SH-SY5Y (cell line): ENCODE measurements at regions not wholly inside any gene's neighbourhood (a gene's known extent, or its start where the extent isn't known, plus 50 kb on each side); places are given as distances from the start of the nearest gene placed in this dataset.

Experiments used
- GATA2 ChIP-seq: IDR thresholded peaks from 2 replicates; pipeline ENCODE4 v1.6.1; 2011; ENCODE audit warnings: mild to moderate bottlenecking, low read depth, low read length
- GATA3 ChIP-seq: IDR thresholded peaks from 2 replicates; pipeline ENCODE4 v1.6.1; 2011; ENCODE audit warnings: low read depth, mild to moderate bottlenecking, low read length, moderate library complexity

DNA sequence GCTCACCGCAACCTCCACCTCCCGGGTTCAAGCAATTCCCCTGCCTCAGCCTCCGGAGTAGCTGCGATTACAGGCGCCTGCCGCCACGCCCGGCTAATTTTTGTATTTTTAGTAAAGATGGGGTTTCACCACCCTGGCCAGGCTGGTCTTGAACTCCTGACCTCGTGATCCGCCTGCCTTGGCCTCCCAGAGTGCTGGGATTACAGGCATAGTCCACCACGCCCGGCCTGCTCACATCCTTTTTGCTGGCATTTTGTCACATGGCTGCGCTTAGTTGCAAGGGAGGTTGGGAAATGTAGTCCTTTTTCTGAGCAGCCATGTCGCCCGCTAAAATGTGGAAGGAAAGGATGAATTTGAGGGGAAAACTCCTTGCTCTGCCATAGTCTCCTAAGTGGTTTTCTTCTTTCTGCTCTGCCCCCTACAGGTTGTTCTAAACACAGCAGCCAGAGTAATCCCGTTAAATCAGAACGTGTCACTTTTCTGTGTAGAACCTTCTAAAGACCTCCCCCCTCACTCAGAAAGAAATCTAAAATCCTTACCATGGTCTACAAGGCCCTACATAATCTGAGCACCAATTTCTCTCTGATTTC, 57.8 kb upstream of the HSPA9 start:
- no peak for TF ChIP-seq GATA2
- TF ChIP-seq GATA3 = no peak
